ENCODE measurements at regions not wholly inside any gene's neighbourhood (a gene's known extent, or its start where the extent isn't known, plus 50 kb on each side); places are given as distances from the start of the nearest gene placed in this dataset.
"Not testable (repeated sequence)": the region's sequence is repeated elsewhere in the genome, so short reads cannot be mapped to it uniquely, and the experiment has no call there.

DNA sequence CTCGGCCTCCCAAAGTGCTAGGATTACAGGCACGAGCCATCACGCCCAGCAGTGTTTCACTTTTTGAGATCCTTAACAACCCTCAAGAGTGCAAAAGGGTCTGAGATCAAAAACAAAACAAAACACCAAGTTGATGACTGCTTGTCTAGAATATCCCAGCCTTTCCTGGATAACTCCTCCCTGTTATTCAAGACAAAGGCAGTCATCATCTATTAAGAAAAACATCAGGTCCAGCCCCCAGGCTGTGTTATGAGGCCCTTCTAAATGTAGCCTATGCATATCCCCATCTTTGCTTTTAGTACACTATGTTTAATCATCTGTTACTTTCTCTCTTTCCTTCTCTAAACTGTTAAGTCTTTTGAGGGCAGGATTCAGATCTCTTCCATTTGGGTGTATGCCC, 150.1 kb upstream of the FHIT start:
- Mint-ChIP-seq H3K36me3 (ENCODE audit: low read depth) (no peaks in the 10 kb centered on the region), H3K9me3 (no peaks in the 10 kb centered on the region), H3K27me3 (peaks cover 1% of the 10 kb centered on the region), H3K4me1 (no peaks in the 10 kb centered on the region), H3K4me3 (no peak overlapping the region), H3K27ac (no peak overlapping the region)
- POLR2A ChIA-PET, result no interaction called here
- CTCF ChIA-PET, result no interaction called here
- DNase-seq, result no peak

DNA sequence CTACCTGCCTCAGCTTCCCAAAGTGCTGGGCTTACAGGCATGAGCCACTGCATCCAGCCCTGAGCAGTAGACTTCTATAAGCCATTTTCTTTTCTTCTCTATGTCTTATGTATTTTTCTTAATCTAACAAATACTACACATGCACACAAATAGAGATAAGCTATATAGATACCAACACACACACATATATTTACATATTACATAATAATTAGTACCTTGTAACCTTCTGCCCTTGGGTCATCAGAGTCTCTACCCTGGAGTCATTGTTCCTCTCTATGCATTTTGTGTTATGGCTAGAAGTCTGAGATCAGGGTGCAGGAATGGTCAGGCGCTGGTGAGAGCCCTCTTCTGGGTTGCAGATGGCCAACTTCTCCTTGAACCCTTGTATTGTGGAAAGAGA, 154.0 kb upstream of the PTPRG start:
- no peaks in the 10 kb centered on the region for H3K4me1 Mint-ChIP-seq
- ChIA-PET POLR2A (no interaction called here), CTCF (no interaction called here)
- H3K4me3 Mint-ChIP-seq, result no peak overlapping the region
- peaks cover 2% of the 10 kb centered on the region for H3K27me3 Mint-ChIP-seq
- H3K9me3 Mint-ChIP-seq, result no peaks in the 10 kb centered on the region
- DNase-seq, result no peak
- H3K36me3 Mint-ChIP-seq (ENCODE audit: low read depth), result no peaks in the 10 kb centered on the region
- no peak overlapping the region for H3K27ac Mint-ChIP-seq

DNA sequence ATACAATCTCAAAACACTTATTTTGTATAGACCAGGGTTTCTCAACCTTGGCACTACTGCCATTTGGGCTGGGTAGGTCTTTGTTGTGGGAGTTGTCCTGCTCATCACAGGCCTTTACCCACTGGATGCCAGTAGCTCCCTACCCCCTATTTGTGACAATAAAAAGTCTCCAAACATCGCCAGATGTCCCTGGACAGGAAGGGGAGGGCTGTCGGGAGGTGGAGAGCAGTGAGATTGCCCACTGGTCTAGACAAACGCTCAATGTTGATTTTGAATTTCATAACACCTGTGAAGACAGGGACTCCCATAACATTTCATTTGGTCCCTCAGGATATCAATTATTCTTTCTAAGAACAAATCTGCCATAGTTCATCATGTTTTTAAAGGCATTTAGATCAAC, 151.7 kb upstream of the PTPRG start:
- H3K4me1 Mint-ChIP-seq, result no peaks in the 10 kb centered on the region
- no peaks in the 10 kb centered on the region for H3K36me3 Mint-ChIP-seq (ENCODE audit: low read depth)
- peaks cover 2% of the 10 kb centered on the region for H3K27me3 Mint-ChIP-seq
- no peak overlapping the region for H3K4me3 Mint-ChIP-seq
- H3K27ac Mint-ChIP-seq, result no peak overlapping the region
- H3K9me3 Mint-ChIP-seq, result no peaks in the 10 kb centered on the region
- no peak for DNase-seq
- ChIA-PET POLR2A (no interaction called here), CTCF (no interaction called here)

DNA sequence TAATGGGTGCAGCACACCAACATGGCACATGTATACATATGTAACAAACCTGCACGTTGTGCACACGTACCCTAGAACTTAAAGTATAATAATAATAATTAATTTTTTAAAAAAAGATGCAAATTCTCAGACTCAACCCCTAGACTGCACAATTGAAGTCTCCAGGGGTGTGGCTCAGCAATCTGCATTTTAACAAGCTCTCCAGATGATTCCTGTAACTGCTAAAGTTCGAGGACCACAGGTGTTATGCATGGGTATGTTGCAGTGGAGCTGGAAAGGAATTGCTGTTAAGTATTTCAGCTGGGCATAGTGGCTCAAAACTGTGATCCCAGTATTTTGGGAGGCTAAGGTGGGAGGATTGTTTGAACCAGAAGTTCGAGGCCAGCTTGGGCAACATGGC, 151.0 kb upstream of the PTPRG start:
- DNase-seq; H3K9me3 Mint-ChIP-seq; H3K4me3 Mint-ChIP-seq; H3K36me3 Mint-ChIP-seq (ENCODE audit: low read depth); H3K27ac Mint-ChIP-seq; CTCF ChIA-PET; POLR2A ChIA-PET; H3K4me1 Mint-ChIP-seq; H3K27me3 Mint-ChIP-seq: not testable (repeated sequence)

DNA sequence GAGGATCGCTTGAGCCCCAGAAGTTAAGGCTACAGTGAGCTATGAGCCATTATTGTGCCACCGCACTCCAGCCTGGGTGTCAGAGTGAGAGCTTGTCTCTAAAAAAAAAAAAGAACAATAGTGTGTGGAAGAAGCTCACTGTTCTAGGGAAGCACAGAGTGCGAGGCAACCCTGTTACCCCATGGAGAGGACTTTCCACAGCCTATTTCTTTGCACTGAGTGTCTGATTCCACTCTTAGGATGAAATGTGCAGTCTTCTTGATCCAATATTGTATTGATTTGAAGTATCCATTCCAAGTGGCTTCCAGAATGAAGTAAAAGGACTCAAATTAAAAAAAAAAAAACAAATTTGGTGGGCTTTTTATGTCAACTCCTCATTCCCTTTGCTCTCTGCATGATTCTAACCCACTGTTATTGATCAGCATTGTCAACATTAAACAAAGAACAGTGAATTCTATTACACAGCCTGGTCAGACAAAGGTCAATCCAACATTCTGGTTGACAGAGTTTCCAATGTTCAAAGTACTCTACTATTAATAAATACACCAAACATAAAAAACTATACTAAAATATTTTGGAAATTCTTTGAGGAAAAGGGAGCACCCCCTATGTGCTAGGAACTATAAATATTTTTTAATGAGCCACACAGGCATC, 150.2 kb upstream of the PTPRG start:
- no peaks in the 10 kb centered on the region for H3K9me3 Mint-ChIP-seq
- H3K27me3 Mint-ChIP-seq, result peaks cover 2% of the 10 kb centered on the region
- DNase-seq, result no peak
- ChIA-PET CTCF (no interaction called here), POLR2A (no interaction called here)
- no peaks in the 10 kb centered on the region for H3K36me3 Mint-ChIP-seq (ENCODE audit: low read depth)
- H3K27ac Mint-ChIP-seq, result no peak overlapping the region
- H3K4me1 Mint-ChIP-seq, result no peaks in the 10 kb centered on the region
- H3K4me3 Mint-ChIP-seq, result no peak overlapping the region

DNA sequence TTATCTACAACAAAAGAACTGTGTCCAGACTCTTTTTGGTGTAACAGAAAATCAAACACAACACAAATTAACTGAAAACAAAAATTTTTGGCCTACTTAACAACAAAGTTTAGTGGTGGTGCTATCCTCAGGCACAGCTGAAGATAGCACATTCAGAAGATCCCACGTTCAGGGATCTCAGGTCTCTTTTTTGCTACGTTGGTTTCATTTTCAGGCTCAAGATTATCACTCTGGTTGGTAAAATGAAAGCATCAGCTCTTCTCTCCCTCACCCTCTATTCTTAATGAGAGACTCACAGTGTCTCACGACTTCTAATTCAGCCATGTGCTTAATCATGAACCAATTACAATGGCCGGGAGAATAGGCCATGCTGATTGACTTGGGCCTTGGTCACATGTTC, 146.9 kb upstream of the PTPRG start:
- no peaks in the 10 kb centered on the region for H3K4me1 Mint-ChIP-seq
- no peak for DNase-seq
- peaks cover 2% of the 10 kb centered on the region for H3K9me3 Mint-ChIP-seq
- no peak overlapping the region for H3K4me3 Mint-ChIP-seq
- CTCF ChIA-PET, result no interaction called here
- H3K36me3 Mint-ChIP-seq (ENCODE audit: low read depth), result no peaks in the 10 kb centered on the region
- POLR2A ChIA-PET, result no interaction called here
- H3K27ac Mint-ChIP-seq, result no peak overlapping the region
- H3K27me3 Mint-ChIP-seq, result no peaks in the 10 kb centered on the region

DNA sequence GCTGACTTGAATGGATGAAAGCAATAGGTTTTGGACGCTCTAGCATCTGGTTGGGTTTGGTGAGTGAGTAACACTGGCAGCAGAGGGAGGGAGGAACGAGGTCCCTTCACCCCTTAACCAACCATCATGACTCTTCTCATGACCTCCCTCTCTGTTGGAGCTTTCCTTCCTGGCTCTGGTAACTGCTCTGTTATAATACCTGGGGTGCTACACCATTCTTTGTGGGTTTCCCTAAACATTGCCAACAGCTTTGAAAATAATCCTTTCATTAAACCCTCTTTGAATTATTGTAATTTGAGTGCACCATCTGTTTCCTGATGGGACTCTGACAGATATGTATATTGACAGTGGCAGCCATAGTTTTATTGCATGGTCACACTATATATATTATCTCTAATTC, 146.2 kb upstream of the PTPRG start:
- H3K27me3 Mint-ChIP-seq, result no peaks in the 10 kb centered on the region
- DNase-seq, result no peak
- H3K9me3 Mint-ChIP-seq, result peaks cover 2% of the 10 kb centered on the region
- no peaks in the 10 kb centered on the region for H3K36me3 Mint-ChIP-seq (ENCODE audit: low read depth)
- ChIA-PET POLR2A (no interaction called here), CTCF (no interaction called here)
- H3K27ac Mint-ChIP-seq, result no peak overlapping the region
- no peak overlapping the region for H3K4me3 Mint-ChIP-seq
- peaks cover 3% of the 10 kb centered on the region for H3K4me1 Mint-ChIP-seq

DNA sequence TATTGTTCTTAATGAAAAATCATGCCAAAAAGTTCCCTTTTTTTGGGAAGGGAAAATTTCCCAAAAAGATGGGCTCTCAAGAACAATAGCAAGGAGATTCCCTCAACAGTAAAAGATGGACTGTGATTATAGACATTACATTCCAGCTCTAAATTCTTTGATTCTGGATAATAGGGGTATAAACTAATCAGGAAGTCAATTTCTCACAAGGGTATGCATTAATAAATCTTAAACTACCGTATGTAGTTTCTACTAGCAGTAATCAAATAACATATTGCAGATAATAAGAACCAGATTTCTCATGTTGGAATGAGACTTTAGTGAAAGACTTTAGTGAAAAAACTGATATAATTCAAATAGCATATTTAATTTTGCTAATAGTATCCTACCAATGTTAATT, 144.8 kb upstream of the PTPRG start:
- DNase-seq, result no peak
- POLR2A ChIA-PET, result no interaction called here
- Mint-ChIP-seq H3K9me3 (peaks cover 2% of the 10 kb centered on the region), H3K27ac (no peak overlapping the region), H3K27me3 (no peaks in the 10 kb centered on the region), H3K36me3 (ENCODE audit: low read depth) (no peaks in the 10 kb centered on the region), H3K4me1 (peaks cover 5% of the 10 kb centered on the region), H3K4me3 (no peak overlapping the region)
- CTCF ChIA-PET, result no interaction called here

DNA sequence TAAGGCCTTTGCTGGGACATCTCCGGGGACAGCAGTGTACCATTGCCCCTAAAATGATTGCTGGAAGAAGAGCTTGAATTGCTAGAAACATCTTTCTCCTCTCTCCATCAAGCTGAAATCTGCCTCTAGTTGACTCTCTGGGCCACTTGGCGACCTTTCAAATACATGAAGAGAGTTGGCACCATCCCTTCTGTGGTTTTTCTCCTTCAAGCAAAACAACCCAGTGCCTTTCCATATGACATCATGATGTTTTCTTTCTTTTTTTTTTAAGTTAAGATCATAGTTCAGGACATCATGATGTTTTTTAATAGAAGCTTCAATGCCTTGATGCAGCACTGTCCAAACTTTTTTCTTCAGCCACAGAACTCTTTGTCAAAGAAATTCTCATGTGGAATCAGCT, 144.0 kb upstream of the PTPRG start:
- no peak overlapping the region for H3K4me3 Mint-ChIP-seq
- no peak overlapping the region for H3K27ac Mint-ChIP-seq
- no peak for DNase-seq
- H3K9me3 Mint-ChIP-seq, result peaks cover 2% of the 10 kb centered on the region
- H3K36me3 Mint-ChIP-seq (ENCODE audit: low read depth), result no peaks in the 10 kb centered on the region
- ChIA-PET POLR2A (no interaction called here), CTCF (no interaction called here)
- peaks cover 5% of the 10 kb centered on the region for H3K4me1 Mint-ChIP-seq
- H3K27me3 Mint-ChIP-seq, result no peaks in the 10 kb centered on the region

DNA sequence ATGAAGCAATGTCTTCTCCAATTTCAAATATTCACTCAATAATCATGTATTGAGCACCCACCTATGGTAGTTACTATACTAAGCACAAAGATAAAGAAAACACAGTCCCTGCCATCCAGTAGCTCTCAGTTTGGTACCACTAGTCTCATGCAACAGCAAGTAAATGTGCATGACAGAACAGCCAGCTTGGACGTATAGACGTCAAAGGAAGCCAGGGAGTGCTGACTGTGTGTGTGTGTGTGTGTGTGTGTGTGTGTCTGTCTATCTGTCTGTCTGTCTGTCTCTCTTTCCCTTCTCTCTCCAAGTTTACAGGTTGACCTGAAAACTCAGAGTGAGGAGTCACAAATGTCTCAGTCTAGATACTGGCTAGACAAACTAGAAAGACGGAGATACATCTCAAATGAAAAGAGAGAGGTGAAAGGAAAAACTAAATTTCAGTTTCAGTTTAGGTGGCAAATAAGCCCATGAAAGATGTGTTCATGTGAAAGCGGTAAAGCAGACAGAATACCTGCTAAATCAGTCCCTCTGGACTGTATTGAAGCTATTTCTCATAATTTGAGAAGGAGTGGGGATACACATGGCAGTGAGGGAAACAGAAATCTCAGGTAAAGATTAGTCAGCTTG, 141.1 kb upstream of the PTPRG start:
- Mint-ChIP-seq H3K4me3 (no peak overlapping the region), H3K9me3 (peaks cover 2% of the 10 kb centered on the region), H3K4me1 (peaks cover 5% of the 10 kb centered on the region), H3K36me3 (ENCODE audit: low read depth) (no peaks in the 10 kb centered on the region), H3K27me3 (no peaks in the 10 kb centered on the region), H3K27ac (no peak overlapping the region)
- CTCF ChIA-PET, result no interaction called here
- POLR2A ChIA-PET, result no interaction called here
- no peak for DNase-seq

DNA sequence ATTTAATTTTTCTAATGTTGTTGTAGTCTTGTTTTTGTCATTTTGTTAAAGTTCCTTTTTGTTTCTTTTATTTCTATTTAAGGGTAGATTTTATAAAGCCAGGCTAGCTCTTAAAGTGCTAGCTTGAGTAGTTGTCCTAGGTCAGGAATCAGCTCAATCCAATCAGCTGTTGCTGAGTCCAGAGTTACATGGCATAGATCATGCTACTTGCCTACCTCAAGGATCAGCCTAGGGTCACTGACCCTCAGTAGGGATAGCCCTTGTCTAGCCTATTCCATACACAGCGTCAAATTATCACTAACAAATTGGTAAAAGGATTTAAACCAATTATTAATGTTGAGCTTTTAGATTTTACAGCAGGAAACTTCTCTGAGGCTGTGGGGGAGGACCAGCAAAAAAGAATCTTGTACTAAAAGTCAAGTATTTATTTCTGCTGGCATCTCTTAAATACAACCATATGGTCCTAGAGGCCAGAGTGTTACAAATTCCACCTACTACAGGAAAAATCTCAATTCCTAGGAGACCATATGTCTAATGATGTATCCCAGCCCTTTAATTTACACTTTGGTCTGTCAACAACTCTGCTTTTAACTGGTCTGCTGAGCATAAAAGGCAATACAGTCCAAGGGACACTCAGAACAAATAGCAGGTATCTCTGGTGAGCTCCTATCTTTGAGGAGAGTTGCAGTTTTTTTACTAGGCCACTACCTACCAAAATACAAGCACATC, 138.3 kb upstream of the PTPRG start:
- ChIA-PET CTCF (interaction anchor here (1.0 kb wide), 1 partner anchor 23 kb away, joined by 3 read pairs; no protein-coding TSS in a partner anchor), POLR2A (no interaction called here)
- Mint-ChIP-seq H3K4me3 (no peak overlapping the region), H3K4me1 (peaks cover 5% of the 10 kb centered on the region), H3K27me3 (no peaks in the 10 kb centered on the region), H3K27ac (no peak overlapping the region), H3K9me3 (peaks cover 2% of the 10 kb centered on the region), H3K36me3 (ENCODE audit: low read depth) (no peaks in the 10 kb centered on the region)
- no peak for DNase-seq

DNA sequence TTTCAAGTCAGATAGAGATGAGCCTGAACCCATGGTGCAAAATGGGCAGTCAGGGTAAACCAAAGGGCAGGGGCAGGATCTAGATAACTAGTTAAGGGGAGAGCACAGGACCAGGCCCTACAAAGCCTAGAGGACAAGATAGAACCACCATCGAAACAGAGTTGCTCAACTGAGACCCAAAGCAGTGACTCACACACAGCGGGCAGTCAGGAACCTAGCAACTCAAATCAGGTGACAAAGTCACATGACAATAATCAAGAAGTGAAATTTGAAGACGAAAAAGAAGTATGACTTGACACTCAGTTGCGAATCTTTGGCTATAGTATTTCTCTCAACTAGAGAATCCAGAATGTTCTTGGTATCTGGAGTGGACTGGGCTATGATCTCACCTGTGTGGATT, 136.0 kb upstream of the PTPRG start:
- H3K4me1 Mint-ChIP-seq, result peaks cover under 1% of the 10 kb centered on the region
- no peaks in the 10 kb centered on the region for H3K36me3 Mint-ChIP-seq (ENCODE audit: low read depth)
- no peaks in the 10 kb centered on the region for H3K9me3 Mint-ChIP-seq
- DNase-seq, result no peak
- CTCF ChIA-PET, result no interaction called here
- POLR2A ChIA-PET, result no interaction called here
- H3K27me3 Mint-ChIP-seq, result peaks cover 1% of the 10 kb centered on the region
- H3K27ac Mint-ChIP-seq, result no peak overlapping the region
- H3K4me3 Mint-ChIP-seq, result no peak overlapping the region

DNA sequence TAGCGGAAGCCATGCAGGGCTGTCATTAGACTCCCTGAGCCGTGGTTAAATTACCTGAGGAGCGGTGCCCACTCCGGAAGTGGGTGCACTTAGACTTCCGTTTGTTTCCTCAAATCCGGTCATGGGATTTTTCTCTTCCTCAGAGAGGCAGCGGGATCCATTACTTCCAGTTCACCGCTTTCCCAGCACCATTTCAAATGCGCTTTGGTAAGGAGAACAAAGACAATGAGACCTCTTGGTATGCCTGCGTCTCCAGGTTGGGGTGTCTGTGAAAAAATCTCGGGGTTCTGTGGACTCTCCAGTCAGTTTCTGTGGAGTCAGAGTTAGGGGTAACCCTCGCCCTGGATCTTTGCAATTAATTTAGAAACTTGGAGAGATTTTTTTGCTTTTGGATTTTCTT, 132.3 kb upstream of the PTPRG start:
- Mint-ChIP-seq H3K36me3 (ENCODE audit: low read depth) (no peaks in the 10 kb centered on the region), H3K27me3 (peaks cover 1% of the 10 kb centered on the region), H3K4me1 (no peaks in the 10 kb centered on the region), H3K27ac (no peak overlapping the region), H3K4me3 (no peak overlapping the region), H3K9me3 (no peaks in the 10 kb centered on the region)
- DNase-seq, result no peak
- CTCF ChIA-PET, result no interaction called here
- POLR2A ChIA-PET, result no interaction called here

DNA sequence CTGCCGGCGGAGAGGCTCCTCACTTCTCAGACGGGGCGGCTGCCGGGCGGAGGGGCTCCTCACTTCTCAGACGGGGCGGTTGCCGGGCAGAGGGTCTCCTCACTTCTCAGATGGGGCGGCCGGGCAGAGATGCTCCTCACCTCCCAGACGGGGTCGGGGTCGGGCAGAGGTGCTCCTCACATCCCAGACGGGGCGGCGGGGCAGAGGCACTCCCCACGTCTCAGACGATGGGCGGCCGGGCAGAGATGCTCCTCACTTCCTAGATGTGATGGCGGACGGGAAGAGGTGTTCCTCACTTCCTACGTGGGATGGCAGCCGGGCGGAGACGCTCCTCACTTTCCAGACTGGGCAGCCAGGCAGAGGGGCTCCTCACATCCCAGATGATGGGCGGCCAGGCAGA, 126.5 kb upstream of the PTPRG start:
- H3K9me3 Mint-ChIP-seq; H3K36me3 Mint-ChIP-seq (ENCODE audit: low read depth); H3K4me1 Mint-ChIP-seq; CTCF ChIA-PET; H3K27me3 Mint-ChIP-seq; DNase-seq; H3K27ac Mint-ChIP-seq; POLR2A ChIA-PET; H3K4me3 Mint-ChIP-seq: not testable (repeated sequence)
